ENCODE measurements at regions not wholly inside any gene's neighbourhood (a gene's known extent, or its start where the extent isn't known, plus 50 kb on each side); places are given as distances from the start of the nearest gene placed in this dataset.

DNA sequence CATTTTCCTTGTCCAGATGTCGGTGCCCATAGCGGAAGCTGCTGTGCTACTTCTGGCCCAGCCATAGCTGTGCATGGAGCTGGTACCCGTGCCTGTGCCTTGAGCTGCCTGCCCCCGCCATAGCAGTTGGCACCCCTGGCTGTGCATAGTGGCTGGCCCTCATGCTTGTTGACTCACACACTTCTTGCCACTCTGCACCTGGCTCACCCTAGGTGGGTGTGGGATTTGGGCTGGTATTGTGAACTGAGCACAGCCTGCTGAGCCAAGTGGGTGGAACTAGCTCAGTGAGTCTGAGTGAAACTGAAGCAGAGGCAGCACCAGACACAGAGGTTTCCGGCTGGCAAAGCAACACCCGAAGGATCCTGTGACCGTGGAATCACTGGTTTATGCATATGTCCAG, 689.5 kb upstream of the EYS start:
- no peak overlapping the region for H3K9ac ChIP-seq (ENCODE audit: low read length in 5 of 5)

DNA sequence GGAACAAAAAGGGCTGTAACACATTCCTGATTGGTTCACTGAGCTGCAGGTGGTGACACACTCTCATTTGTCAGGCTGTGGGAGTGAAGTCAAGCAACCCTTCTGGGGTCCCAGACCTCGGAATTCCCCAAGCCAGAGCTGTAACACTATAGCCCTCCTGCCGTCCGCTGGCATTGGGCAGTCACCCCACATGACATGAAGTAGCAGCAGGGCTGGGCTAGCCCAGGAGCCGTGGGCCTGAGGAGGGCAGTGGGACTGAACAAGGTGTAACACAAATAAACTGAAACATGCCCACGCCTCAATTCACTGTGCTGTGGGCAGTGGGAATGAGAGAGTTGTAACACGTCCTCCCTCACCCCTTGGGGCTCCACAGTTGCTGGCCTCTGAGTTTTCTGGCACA, 689.1 kb upstream of the EYS start:
- no peaks in the 10 kb centered on the region for H3K36me3 ChIP-seq (ENCODE audit: control insufficient read depth in 5 of 5, insufficient read depth in 5 of 5, low read length in 5 of 5)
- no peak overlapping the region for H3K4me3 ChIP-seq (ENCODE audit: low read depth in 1 of 5, low read length in 5 of 5)
- no peaks in the 10 kb centered on the region for H3K9me3 ChIP-seq (ENCODE audit: control insufficient read depth in 5 of 5, low read length in 5 of 5)
- no peak overlapping the region for H3K9ac ChIP-seq (ENCODE audit: low read length in 5 of 5)
- H3K27me3 ChIP-seq (ENCODE audit: control insufficient read depth in 5 of 5, insufficient read depth in 4 of 5, low read length in 5 of 5), result no peaks in the 10 kb centered on the region
- no peak overlapping the region for H3K27ac ChIP-seq (ENCODE audit: low read depth, low read length)
- no peaks in the 10 kb centered on the region for H3K4me1 ChIP-seq (ENCODE audit: control insufficient read depth in 5 of 5, insufficient read depth in 5 of 5, low read length in 5 of 5)

More for the DNA sequence above, 689.5 kb upstream of the EYS start:
- no peaks in the 10 kb centered on the region for H3K4me1 ChIP-seq (ENCODE audit: control insufficient read depth in 5 of 5, insufficient read depth in 5 of 5, low read length in 5 of 5)
- no peaks in the 10 kb centered on the region for H3K9me3 ChIP-seq (ENCODE audit: control insufficient read depth in 5 of 5, low read length in 5 of 5)
- H3K4me3 ChIP-seq (ENCODE audit: low read depth in 1 of 5, low read length in 5 of 5), result no peak overlapping the region
- no peaks in the 10 kb centered on the region for H3K27me3 ChIP-seq (ENCODE audit: control insufficient read depth in 5 of 5, insufficient read depth in 4 of 5, low read length in 5 of 5)
- no peak overlapping the region for H3K27ac ChIP-seq (ENCODE audit: low read depth, low read length)
- no peaks in the 10 kb centered on the region for H3K36me3 ChIP-seq (ENCODE audit: control insufficient read depth in 5 of 5, insufficient read depth in 5 of 5, low read length in 5 of 5)

DNA sequence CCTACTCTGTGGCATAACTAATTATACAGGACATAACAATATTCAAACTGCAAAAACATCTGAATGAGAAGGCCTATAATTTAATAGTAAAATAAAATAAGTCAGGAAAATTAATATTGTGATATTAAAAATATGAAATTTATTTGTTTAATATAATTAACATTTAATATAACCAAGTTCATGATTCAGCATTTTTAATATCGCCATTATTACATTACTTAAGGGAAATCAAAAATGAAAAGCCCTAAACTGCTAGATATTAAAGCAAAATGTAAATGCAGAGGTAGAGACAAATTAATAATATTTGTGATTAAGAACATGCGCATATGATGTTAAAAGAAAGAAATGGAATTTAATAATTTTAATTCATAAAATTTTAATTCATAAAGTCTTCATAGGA, 683.4 kb upstream of the EYS start:
- no peak overlapping the region for H3K9ac ChIP-seq (ENCODE audit: low read length in 5 of 5)
- no peaks in the 10 kb centered on the region for H3K4me1 ChIP-seq (ENCODE audit: control insufficient read depth in 5 of 5, insufficient read depth in 5 of 5, low read length in 5 of 5)
- no peak overlapping the region for H3K4me3 ChIP-seq (ENCODE audit: low read depth in 1 of 5, low read length in 5 of 5)
- no peaks in the 10 kb centered on the region for H3K36me3 ChIP-seq (ENCODE audit: control insufficient read depth in 5 of 5, insufficient read depth in 5 of 5, low read length in 5 of 5)
- no peaks in the 10 kb centered on the region for H3K27me3 ChIP-seq (ENCODE audit: control insufficient read depth in 5 of 5, insufficient read depth in 4 of 5, low read length in 5 of 5)
- no peaks in the 10 kb centered on the region for H3K9me3 ChIP-seq (ENCODE audit: control insufficient read depth in 5 of 5, low read length in 5 of 5)
- no peak overlapping the region for H3K27ac ChIP-seq (ENCODE audit: low read depth, low read length)

DNA sequence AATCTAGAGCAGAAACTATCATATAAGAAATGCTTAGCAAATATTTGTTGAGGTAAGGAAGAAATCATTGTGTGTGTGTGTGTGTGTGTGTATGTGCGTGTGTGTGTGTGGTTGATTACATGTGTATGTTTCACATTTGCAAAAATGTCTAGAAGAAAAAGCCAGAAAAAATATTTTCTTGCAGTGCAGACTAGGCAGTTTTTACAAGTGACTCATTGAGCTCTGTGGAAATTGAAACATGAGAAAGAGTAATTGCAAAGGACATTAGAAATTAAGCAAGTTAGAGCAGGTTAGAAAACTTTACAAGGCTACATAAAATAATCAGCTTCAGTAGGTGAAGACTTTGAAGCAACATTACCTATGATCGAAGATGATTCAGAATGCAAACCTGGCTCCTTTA, 669.0 kb upstream of the EYS start:
- Histone ChIP-seq H3K9me3 (ENCODE audit: control insufficient read depth in 5 of 5, low read length in 5 of 5) (peaks cover 0 to 3% (median 0%) of the 10 kb centered on the region in 5 donors), H3K9ac (ENCODE audit: low read length in 5 of 5) (no peak overlapping the region), H3K27ac (ENCODE audit: low read depth, low read length) (no peak overlapping the region), H3K4me1 (ENCODE audit: control insufficient read depth in 5 of 5, insufficient read depth in 5 of 5, low read length in 5 of 5) (no peaks in the 10 kb centered on the region), H3K27me3 (ENCODE audit: control insufficient read depth in 5 of 5, insufficient read depth in 4 of 5, low read length in 5 of 5) (no peaks in the 10 kb centered on the region), H3K36me3 (ENCODE audit: control insufficient read depth in 5 of 5, insufficient read depth in 5 of 5, low read length in 5 of 5) (no peaks in the 10 kb centered on the region), H3K4me3 (ENCODE audit: low read depth in 1 of 5, low read length in 5 of 5) (no peak overlapping the region)

DNA sequence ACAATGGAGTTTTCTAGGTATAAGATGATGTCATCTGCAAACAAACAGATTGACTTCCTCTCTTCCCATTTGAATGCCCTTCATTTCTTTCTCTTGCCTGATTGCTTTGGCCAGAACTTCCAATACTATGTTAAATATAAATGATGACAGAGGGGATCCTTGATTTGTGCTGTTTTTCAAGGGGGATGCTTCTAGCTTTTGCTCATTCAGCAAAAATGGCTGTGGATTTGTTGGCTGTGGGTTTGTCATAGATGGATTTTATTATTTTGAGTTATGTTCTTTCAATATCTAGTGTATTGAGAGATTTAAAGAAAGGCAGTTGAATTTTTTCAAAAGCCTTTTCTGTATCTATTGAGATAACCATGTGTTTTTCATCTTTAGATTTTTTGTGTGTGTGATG, 662.4 kb upstream of the EYS start:
- Histone ChIP-seq H3K9me3 (ENCODE audit: control insufficient read depth in 5 of 5, low read length in 5 of 5) (peaks cover 0 to 5% (median 0%) of the 10 kb centered on the region in 5 donors), H3K4me1 (ENCODE audit: control insufficient read depth in 5 of 5, insufficient read depth in 5 of 5, low read length in 5 of 5) (no peaks in the 10 kb centered on the region), H3K27me3 (ENCODE audit: control insufficient read depth in 5 of 5, insufficient read depth in 4 of 5, low read length in 5 of 5) (no peaks in the 10 kb centered on the region), H3K27ac (ENCODE audit: low read depth, low read length) (no peak overlapping the region), H3K9ac (ENCODE audit: low read length in 5 of 5) (no peak overlapping the region), H3K36me3 (ENCODE audit: control insufficient read depth in 5 of 5, insufficient read depth in 5 of 5, low read length in 5 of 5) (no peaks in the 10 kb centered on the region), H3K4me3 (ENCODE audit: low read depth in 1 of 5, low read length in 5 of 5) (no peak overlapping the region)

DNA sequence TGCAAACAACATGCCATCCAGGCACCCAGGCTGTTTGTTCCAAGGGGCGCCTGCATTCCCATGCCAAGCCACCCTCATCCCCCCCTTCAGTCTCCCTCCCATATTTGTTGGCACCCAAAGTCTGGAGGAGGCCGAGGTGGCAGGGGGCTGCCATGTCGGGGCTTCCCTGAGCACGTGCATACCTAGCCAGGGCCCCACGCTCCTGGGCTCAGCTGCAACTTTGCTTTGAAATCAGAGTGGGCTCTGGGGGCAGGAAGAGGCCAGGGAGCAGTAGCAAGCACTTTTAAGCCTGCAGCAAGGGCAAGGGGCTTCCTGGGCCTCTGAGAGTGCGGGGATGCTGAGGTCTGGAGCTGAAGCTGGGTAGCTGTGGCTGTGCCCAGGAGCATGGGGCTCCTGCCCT, 655.9 kb upstream of the EYS start:
- no peak overlapping the region for H3K27ac ChIP-seq (ENCODE audit: low read depth, low read length)
- no peaks in the 10 kb centered on the region for H3K9me3 ChIP-seq (ENCODE audit: control insufficient read depth in 5 of 5, low read length in 5 of 5)
- no peak overlapping the region for H3K9ac ChIP-seq (ENCODE audit: low read length in 5 of 5)
- no peaks in the 10 kb centered on the region for H3K36me3 ChIP-seq (ENCODE audit: control insufficient read depth in 5 of 5, insufficient read depth in 5 of 5, low read length in 5 of 5)
- no peak overlapping the region for H3K4me3 ChIP-seq (ENCODE audit: low read depth in 1 of 5, low read length in 5 of 5)
- H3K4me1 ChIP-seq (ENCODE audit: control insufficient read depth in 5 of 5, insufficient read depth in 5 of 5, low read length in 5 of 5), result no peaks in the 10 kb centered on the region
- no peaks in the 10 kb centered on the region for H3K27me3 ChIP-seq (ENCODE audit: control insufficient read depth in 5 of 5, insufficient read depth in 4 of 5, low read length in 5 of 5)

DNA sequence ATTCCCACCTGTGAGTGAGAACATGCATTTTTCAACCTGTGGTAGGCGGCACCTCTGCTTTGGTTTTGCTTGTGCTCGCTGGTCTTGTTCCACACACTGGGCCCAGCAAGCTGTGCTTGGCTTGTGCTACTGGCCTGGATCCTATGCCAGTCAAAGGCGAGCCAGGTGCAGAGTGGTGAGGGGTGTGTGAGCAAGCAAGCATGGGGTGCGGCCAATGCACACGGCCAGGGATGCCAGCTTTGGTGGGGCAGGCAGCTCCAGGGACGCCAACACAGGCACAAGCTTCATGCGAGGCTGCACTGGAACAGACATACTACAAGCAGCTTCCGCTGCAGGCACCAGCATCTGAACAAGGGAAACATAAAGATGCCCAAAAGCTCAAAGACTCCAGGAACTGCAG, 654.9 kb upstream of the EYS start:
- no peaks in the 10 kb centered on the region for H3K36me3 ChIP-seq (ENCODE audit: control insufficient read depth in 5 of 5, insufficient read depth in 5 of 5, low read length in 5 of 5)
- no peak overlapping the region for H3K27ac ChIP-seq (ENCODE audit: low read depth, low read length)
- no peaks in the 10 kb centered on the region for H3K9me3 ChIP-seq (ENCODE audit: control insufficient read depth in 5 of 5, low read length in 5 of 5)
- no peaks in the 10 kb centered on the region for H3K4me1 ChIP-seq (ENCODE audit: control insufficient read depth in 5 of 5, insufficient read depth in 5 of 5, low read length in 5 of 5)
- no peak overlapping the region for H3K9ac ChIP-seq (ENCODE audit: low read length in 5 of 5)
- H3K4me3 ChIP-seq (ENCODE audit: low read depth in 1 of 5, low read length in 5 of 5), result no peak overlapping the region
- no peaks in the 10 kb centered on the region for H3K27me3 ChIP-seq (ENCODE audit: control insufficient read depth in 5 of 5, insufficient read depth in 4 of 5, low read length in 5 of 5)

DNA sequence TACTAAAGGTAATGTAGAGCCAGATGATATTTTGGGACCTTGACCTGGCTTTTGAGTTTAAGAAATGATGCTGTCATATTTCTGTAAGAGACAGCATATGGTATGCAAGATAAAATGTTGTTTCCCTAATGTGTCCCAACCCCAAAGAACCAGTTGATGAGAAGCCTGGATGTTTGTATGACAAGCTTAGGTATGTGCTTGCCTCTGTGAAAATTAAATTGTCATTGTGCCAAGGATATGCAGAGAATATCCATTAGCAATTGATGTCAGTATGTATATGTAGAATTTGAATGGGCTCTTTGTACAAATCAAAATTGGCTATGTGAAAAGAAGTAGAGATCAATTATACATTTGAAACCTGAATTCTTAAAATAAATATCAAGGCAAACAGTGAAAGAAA, 650.8 kb upstream of the EYS start:
- no peak overlapping the region for H3K9ac ChIP-seq (ENCODE audit: low read length in 5 of 5)

DNA sequence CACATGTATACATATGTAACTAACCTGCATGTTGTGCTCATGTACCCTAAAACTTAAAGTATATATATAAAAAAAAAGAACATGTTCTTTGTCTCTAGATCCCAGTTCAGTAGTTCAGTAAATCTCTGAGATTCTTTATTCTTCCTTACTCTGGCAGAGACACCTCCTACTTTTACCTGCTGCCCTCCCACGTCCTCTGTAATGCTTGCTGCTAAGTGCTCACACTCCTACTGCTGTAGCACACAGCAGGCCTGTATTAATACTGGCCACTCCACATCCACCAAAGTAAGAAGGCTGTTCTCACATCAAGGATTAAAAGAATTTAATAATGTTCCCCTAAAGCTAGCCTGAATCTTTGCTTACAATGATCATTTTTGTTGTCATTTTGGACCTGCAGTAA, 648.4 kb upstream of the EYS start:
- H3K27ac ChIP-seq (ENCODE audit: low read depth, low read length), result no peak overlapping the region
- no peak overlapping the region for H3K9ac ChIP-seq (ENCODE audit: low read length in 5 of 5)
- H3K4me3 ChIP-seq (ENCODE audit: low read depth in 1 of 5, low read length in 5 of 5), result no peak overlapping the region
- H3K9me3 ChIP-seq (ENCODE audit: control insufficient read depth in 5 of 5, low read length in 5 of 5), result no peaks in the 10 kb centered on the region
- no peaks in the 10 kb centered on the region for H3K36me3 ChIP-seq (ENCODE audit: control insufficient read depth in 5 of 5, insufficient read depth in 5 of 5, low read length in 5 of 5)
- H3K27me3 ChIP-seq (ENCODE audit: control insufficient read depth in 5 of 5, insufficient read depth in 4 of 5, low read length in 5 of 5), result no peaks in the 10 kb centered on the region
- no peaks in the 10 kb centered on the region for H3K4me1 ChIP-seq (ENCODE audit: control insufficient read depth in 5 of 5, insufficient read depth in 5 of 5, low read length in 5 of 5)

More for the DNA sequence above, 650.8 kb upstream of the EYS start:
- H3K4me3 ChIP-seq (ENCODE audit: low read depth in 1 of 5, low read length in 5 of 5), result no peak overlapping the region
- H3K4me1 ChIP-seq (ENCODE audit: control insufficient read depth in 5 of 5, insufficient read depth in 5 of 5, low read length in 5 of 5), result no peaks in the 10 kb centered on the region
- no peaks in the 10 kb centered on the region for H3K27me3 ChIP-seq (ENCODE audit: control insufficient read depth in 5 of 5, insufficient read depth in 4 of 5, low read length in 5 of 5)
- no peaks in the 10 kb centered on the region for H3K9me3 ChIP-seq (ENCODE audit: control insufficient read depth in 5 of 5, low read length in 5 of 5)
- H3K36me3 ChIP-seq (ENCODE audit: control insufficient read depth in 5 of 5, insufficient read depth in 5 of 5, low read length in 5 of 5), result no peaks in the 10 kb centered on the region
- H3K27ac ChIP-seq (ENCODE audit: low read depth, low read length), result no peak overlapping the region

DNA sequence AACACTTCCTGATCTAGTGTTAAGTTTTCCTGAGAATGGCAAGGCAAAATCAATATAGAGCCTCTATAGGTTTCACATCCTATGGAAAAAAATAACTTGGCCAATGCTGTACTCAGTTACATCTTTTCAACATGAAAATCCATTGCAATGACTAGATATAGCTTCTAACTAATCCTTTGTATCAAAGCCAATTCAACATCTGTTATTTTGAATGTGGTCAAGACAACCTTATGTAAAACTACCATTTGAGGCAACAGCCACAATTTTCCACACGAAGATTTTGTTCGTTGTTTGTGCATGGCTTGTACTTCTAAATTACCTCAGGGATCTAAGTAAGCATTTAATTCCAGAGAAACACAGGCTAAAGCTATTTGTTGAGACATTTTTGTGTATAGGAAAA, 637.8 kb upstream of the EYS start:
- H3K4me3 ChIP-seq (ENCODE audit: low read depth in 1 of 5, low read length in 5 of 5), result no peak overlapping the region
- H3K4me1 ChIP-seq (ENCODE audit: control insufficient read depth in 5 of 5, insufficient read depth in 5 of 5, low read length in 5 of 5), result no peaks in the 10 kb centered on the region
- H3K27me3 ChIP-seq (ENCODE audit: control insufficient read depth in 5 of 5, insufficient read depth in 4 of 5, low read length in 5 of 5), result no peaks in the 10 kb centered on the region
- H3K27ac ChIP-seq (ENCODE audit: low read depth, low read length), result no peak overlapping the region
- no peaks in the 10 kb centered on the region for H3K36me3 ChIP-seq (ENCODE audit: control insufficient read depth in 5 of 5, insufficient read depth in 5 of 5, low read length in 5 of 5)
- H3K9ac ChIP-seq (ENCODE audit: low read length in 5 of 5), result no peak overlapping the region
- H3K9me3 ChIP-seq (ENCODE audit: control insufficient read depth in 5 of 5, low read length in 5 of 5), result no peaks in the 10 kb centered on the region

DNA sequence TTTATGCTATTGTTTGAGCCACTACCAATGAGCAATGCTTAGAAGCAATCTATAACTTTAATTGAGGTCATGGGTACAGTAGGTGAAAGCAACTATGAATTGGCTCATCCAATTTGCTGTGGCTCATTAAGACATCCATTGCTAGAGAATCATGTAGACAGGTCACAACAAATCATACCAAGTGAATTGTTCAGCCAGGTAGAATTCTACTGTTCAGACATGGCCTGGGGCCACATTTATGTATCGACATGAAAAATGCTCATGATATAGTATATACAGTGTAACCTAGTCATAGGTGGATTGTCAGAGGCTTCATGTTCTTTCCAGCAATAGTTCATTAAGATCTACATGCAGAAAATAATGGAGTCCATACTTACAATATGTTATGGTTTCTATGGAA, 633.7 kb upstream of the EYS start:
- H3K27ac ChIP-seq (ENCODE audit: low read depth, low read length), result no peak overlapping the region
- H3K27me3 ChIP-seq (ENCODE audit: control insufficient read depth in 5 of 5, insufficient read depth in 4 of 5, low read length in 5 of 5), result no peaks in the 10 kb centered on the region
- H3K4me1 ChIP-seq (ENCODE audit: control insufficient read depth in 5 of 5, insufficient read depth in 5 of 5, low read length in 5 of 5), result no peaks in the 10 kb centered on the region
- H3K9me3 ChIP-seq (ENCODE audit: control insufficient read depth in 5 of 5, low read length in 5 of 5), result no peaks in the 10 kb centered on the region
- H3K9ac ChIP-seq (ENCODE audit: low read length in 5 of 5), result no peak overlapping the region
- H3K36me3 ChIP-seq (ENCODE audit: control insufficient read depth in 5 of 5, insufficient read depth in 5 of 5, low read length in 5 of 5), result no peaks in the 10 kb centered on the region
- H3K4me3 ChIP-seq (ENCODE audit: low read depth in 1 of 5, low read length in 5 of 5), result no peak overlapping the region

All from subcutaneous abdominal adipose tissue (tissue), 5 donors.